SK-N-SH treated with all-trans-retinoic acid at 6 μM for 48 hours (cell line): ENCODE measurements at regions not wholly inside any gene's neighbourhood (a gene's known extent, or its start where the extent isn't known, plus 50 kb on each side); places are given as distances from the start of the nearest gene placed in this dataset.

Experiments
- CREB5 ChIP-seq: fragments of 250-450 bp; sonication (Bioruptor Pico); IDR thresholded peaks from 2 replicates; pipeline ENCODE4 v1.5.1; 2020; ENCODE audit warnings: low read depth, mild to moderate bottlenecking, moderate library complexity
- CSDC2 ChIP-seq: fragments of 250-450 bp; sonication (Bioruptor Pico); IDR thresholded peaks from 2 replicates; pipeline ENCODE4 v1.5.0; 2020; ENCODE audit warnings: mild to moderate bottlenecking, moderate library complexity
- CSRNP3 ChIP-seq: fragments of 250-450 bp; sonication (Bioruptor Pico); IDR thresholded peaks from 2 replicates; pipeline ENCODE4 v1.5.1; 2021; ENCODE audit warnings: mild to moderate bottlenecking, moderate library complexity
- ESRRG ChIP-seq: fragments of 250-450 bp; sonication (Bioruptor Pico); IDR thresholded peaks from 2 replicates; pipeline ENCODE4 v1.6.1; 2021; ENCODE audit warnings: mild to moderate bottlenecking
- PATZ1 ChIP-seq: fragments of 250-450 bp; sonication (Bioruptor Pico); IDR thresholded peaks from 2 replicates; pipeline ENCODE4 v1.8.0; 2020; ENCODE audit warnings: mild to moderate bottlenecking, moderate library complexity, borderline replicate concordance
- POU6F1 ChIP-seq: fragments of 250-450 bp; sonication (Bioruptor Pico); IDR thresholded peaks from 2 replicates; pipeline ENCODE4 v1.8.0; 2021; ENCODE audit warnings: low read depth, mild to moderate bottlenecking, moderate library complexity, borderline replicate concordance
- RARB ChIP-seq: fragments of 250-450 bp; sonication (Bioruptor Pico); IDR thresholded peaks from 2 replicates; pipeline ENCODE4 v1.8.0; 2021; ENCODE audit warnings: mild to moderate bottlenecking, moderate library complexity
- ZNF70 ChIP-seq: fragments of 450-650 bp; formaldehyde crosslinking; IDR thresholded peaks from 2 replicates; pipeline ENCODE4 v1.5.0; 2020; ENCODE audit warnings: mild to moderate bottlenecking, moderate library complexity

DNA sequence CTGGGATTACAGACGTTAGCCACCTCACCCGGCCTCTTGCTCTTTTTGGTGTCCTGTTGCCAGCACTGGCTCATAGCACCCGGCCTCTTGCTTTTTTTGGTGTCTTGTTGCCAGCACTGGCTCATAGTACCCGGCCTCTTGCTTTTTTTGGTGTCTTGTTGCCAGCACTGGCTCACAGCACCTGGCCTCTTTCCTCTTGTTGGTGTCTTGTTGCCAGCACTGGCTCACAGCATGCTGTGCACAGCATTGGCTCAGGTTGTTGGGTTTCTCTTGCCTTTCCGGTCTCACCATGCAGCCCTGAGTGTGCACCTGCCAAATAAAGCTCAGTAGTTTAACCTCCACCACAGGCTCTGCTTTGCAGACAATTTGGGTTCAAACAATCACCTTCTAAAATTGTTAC lies 208.2 kb downstream of the THBS2 start:
- no peak for TF ChIP-seq PATZ1
- no peak for TF ChIP-seq ESRRG (CRISPR knock-in tag)
- TF ChIP-seq CREB5 (CRISPR knock-in tag): no peak
- TF ChIP-seq ZNF70 (CRISPR knock-in tag): no peak
- TF ChIP-seq CSRNP3 (CRISPR knock-in tag): no peak
- no peak for TF ChIP-seq POU6F1 (CRISPR knock-in tag)
- no peak for TF ChIP-seq CSDC2 (CRISPR knock-in tag)
- TF ChIP-seq RARB: no peak
